ENCODE measurements at regions not wholly inside any gene's neighbourhood (a gene's known extent, or its start where the extent isn't known, plus 50 kb on each side); places are given as distances from the start of the nearest gene placed in this dataset.

DNA sequence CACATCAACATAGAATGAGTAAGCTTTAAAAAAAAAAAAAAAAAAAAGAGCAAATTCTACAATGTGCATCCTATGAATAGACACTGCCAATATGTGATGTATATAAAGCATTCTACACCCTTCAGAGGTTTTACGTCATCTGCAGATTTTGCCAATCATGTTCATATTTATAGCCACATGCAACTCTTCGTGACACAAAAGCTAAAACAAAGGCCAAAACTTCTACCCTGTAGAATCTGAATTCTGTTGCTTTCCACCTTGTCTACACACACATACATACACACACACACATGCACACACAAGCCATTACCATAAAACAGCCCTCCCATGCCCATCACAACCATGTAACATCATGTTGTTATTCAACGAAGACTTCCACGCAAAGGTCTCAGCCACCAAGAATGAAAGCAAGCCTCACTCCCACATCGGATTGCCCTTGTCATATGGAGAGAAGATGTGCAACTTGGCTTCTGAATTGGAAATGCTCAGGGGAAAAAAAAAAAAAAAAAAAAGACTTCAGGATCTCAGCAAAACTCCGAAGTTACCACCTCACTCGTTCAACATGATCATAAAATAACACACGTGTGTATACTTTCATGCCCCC, 479.4 kb upstream of the JARID2 start:
- TF ChIP-seq, protein P1, sequence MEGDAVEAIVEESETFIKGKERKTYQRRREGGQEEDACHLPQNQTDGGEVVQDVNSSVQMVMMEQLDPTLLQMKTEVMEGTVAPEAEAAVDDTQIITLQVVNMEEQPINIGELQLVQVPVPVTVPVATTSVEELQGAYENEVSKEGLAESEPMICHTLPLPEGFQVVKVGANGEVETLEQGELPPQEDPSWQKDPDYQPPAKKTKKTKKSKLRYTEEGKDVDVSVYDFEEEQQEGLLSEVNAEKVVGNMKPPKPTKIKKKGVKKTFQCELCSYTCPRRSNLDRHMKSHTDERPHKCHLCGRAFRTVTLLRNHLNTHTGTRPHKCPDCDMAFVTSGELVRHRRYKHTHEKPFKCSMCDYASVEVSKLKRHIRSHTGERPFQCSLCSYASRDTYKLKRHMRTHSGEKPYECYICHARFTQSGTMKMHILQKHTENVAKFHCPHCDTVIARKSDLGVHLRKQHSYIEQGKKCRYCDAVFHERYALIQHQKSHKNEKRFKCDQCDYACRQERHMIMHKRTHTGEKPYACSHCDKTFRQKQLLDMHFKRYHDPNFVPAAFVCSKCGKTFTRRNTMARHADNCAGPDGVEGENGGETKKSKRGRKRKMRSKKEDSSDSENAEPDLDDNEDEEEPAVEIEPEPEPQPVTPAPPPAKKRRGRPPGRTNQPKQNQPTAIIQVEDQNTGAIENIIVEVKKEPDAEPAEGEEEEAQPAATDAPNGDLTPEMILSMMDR (IDR thresholded peaks at IDR 0.05) = no peak
- no peak for TF ChIP-seq POLR2AphosphoS5 (IDR thresholded peaks at IDR 0.05; ENCODE audit: insufficient read depth in 1 of 2, low read depth in 1 of 2)
- TF ChIP-seq POLR2A (IDR thresholded peaks at IDR 0.05) = no peak
